DND-41 (cell line): ENCODE measurements at regions not wholly inside any gene's neighbourhood (a gene's known extent, or its start where the extent isn't known, plus 50 kb on each side); places are given as distances from the start of the nearest gene placed in this dataset.

Source experiments
- ATAC-seq: fragments of 200-7000 bp; cut with Tn5 transposase; 3 replicates; pipeline ENCODE4 v1.9.1; 2021; ENCODE audit warnings: low read depth; ENCODE audit not compliant: insufficient read depth
- DNase-seq: peaks from one replicate; pipeline ENCODE4 v3.0.0-alpha.2; 2020
- H2AFZ ChIP-seq: 2 replicates; pipeline ENCODE4 v1.6.0; 2012; ENCODE audit warnings: low read depth, low read length
- H3K27ac ChIP-seq: 2 replicates; pipeline ENCODE4 v1.5.1; 2012; ENCODE audit warnings: low read length, inconsistent platforms
- H3K27me3 ChIP-seq: fragments of 200-600 bp; sonication (generic); 2 replicates; pipeline ENCODE4 v1.6.0; 2012; ENCODE audit warnings: low read length, mild to moderate bottlenecking, inconsistent platforms; ENCODE audit not compliant: insufficient read depth, poor library complexity
- H3K36me3 ChIP-seq: 2 replicates; pipeline ENCODE4 v1.5.1; 2012; ENCODE audit warnings: low read length, inconsistent platforms; ENCODE audit not compliant: insufficient read depth
- H3K4me1 ChIP-seq: 2 replicates; pipeline ENCODE4 v1.5.1; 2012; ENCODE audit warnings: mild to moderate bottlenecking, low read length; ENCODE audit not compliant: insufficient read depth
- H3K4me2 ChIP-seq: 2 replicates; pipeline ENCODE4 v1.6.0; 2012; ENCODE audit warnings: mild to moderate bottlenecking, moderate library complexity, low read length, inconsistent platforms; ENCODE audit not compliant: insufficient read depth
- H3K4me3 ChIP-seq, 2 experiments: fragments of 200-600 bp in 1 of 2; shearing (Covaris generic) in 1 of 2; 2 replicates each; pipeline ENCODE4 v1.5.1; 2012 to 2016; ENCODE audit warnings: inconsistent platforms in 2 of 2, low read length in 2 of 2, mild to moderate bottlenecking in 2 of 2, low read depth in 1 of 2, moderate library complexity in 1 of 2
- H3K79me2 ChIP-seq: 2 replicates; pipeline ENCODE4 v1.6.0; 2012; ENCODE audit warnings: low read length, inconsistent platforms; ENCODE audit not compliant: insufficient read depth
- H3K9ac ChIP-seq: 2 replicates; pipeline ENCODE4 v1.6.0; 2012; ENCODE audit warnings: low read depth, mild to moderate bottlenecking, inconsistent platforms, low read length, moderate library complexity
- H3K9me3 ChIP-seq: 2 replicates; pipeline ENCODE4 v1.5.1; 2012; ENCODE audit warnings: low read length, moderate library complexity, mild to moderate bottlenecking, inconsistent platforms; ENCODE audit not compliant: insufficient read depth, severe bottlenecking
- H4K20me1 ChIP-seq: 2 replicates; pipeline ENCODE4 v1.6.0; 2012; ENCODE audit warnings: low read length; ENCODE audit not compliant: insufficient read depth
- EZH2 ChIP-seq: IDR thresholded peaks from 3 replicates; pipeline ENCODE4 v1.6.1; 2012; ENCODE audit warnings: borderline replicate concordance, low read depth, mild to moderate bottlenecking, moderate library complexity, low read length, inconsistent platforms; ENCODE audit not compliant: severe bottlenecking
- TF ChIP-seq, protein P1 (sequence below): IDR thresholded peaks from 2 replicates; pipeline ENCODE4 v1.5.1; 2012; ENCODE audit warnings: borderline replicate concordance, low read length, moderate library complexity, mild to moderate bottlenecking; ENCODE audit not compliant: poor library complexity, severe bottlenecking; ENCODE audit errors: extremely low read depth

DNA sequence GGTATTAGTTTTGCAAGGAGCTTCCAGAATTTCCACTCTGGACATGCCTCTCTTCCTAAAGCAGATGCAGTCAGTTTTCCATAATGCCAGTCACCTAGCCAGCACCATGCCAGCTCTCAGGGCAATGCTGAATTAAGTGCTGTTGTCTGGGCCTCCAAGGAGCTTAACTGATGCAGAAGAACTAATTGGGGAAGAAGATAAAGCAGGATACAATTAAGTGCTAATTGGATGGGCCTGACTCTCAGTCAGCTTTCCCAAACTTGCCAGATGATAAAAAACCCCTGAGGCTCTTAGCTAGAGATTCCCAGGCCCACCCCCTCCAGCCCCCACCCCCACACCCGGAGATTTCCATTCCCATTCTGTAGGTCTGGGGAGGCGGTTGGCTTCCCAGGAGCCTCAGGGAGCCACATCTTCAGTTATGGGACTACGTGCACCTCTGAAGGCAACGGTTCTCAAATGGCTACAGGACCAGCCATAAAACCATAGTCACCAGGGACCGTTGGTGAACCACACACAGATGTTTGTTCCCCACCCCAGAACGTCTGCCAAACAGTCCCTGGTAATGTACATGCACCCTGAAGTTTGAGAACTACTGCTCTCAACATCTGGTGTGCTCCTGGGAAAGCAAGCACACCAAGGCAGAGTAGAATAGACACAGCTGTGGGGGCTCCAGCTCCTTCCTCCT lies 499.1 kb upstream of the CDH5 start:
- H3K9me3 ChIP-seq = peaks cover 11% of the 10 kb centered on the region
- no peaks in the 10 kb centered on the region for H4K20me1 ChIP-seq
- no peaks in the 10 kb centered on the region for H3K36me3 ChIP-seq
- H3K4me3 ChIP-seq = no peak overlapping the region
- TF ChIP-seq, protein P1, sequence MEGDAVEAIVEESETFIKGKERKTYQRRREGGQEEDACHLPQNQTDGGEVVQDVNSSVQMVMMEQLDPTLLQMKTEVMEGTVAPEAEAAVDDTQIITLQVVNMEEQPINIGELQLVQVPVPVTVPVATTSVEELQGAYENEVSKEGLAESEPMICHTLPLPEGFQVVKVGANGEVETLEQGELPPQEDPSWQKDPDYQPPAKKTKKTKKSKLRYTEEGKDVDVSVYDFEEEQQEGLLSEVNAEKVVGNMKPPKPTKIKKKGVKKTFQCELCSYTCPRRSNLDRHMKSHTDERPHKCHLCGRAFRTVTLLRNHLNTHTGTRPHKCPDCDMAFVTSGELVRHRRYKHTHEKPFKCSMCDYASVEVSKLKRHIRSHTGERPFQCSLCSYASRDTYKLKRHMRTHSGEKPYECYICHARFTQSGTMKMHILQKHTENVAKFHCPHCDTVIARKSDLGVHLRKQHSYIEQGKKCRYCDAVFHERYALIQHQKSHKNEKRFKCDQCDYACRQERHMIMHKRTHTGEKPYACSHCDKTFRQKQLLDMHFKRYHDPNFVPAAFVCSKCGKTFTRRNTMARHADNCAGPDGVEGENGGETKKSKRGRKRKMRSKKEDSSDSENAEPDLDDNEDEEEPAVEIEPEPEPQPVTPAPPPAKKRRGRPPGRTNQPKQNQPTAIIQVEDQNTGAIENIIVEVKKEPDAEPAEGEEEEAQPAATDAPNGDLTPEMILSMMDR = no peak
- no peak for TF ChIP-seq EZH2
- no peak overlapping the region for H3K4me2 ChIP-seq
- no peaks in the 10 kb centered on the region for H3K4me1 ChIP-seq
- H3K27ac ChIP-seq = no peak overlapping the region
- DNase-seq (no peak), ATAC-seq (no peak)
- H3K79me2 ChIP-seq = no peaks in the 10 kb centered on the region
- H3K27me3 ChIP-seq = no peaks in the 10 kb centered on the region
- H3K9ac ChIP-seq = no peak overlapping the region
- no peak overlapping the region for H2AFZ ChIP-seq

DNA sequence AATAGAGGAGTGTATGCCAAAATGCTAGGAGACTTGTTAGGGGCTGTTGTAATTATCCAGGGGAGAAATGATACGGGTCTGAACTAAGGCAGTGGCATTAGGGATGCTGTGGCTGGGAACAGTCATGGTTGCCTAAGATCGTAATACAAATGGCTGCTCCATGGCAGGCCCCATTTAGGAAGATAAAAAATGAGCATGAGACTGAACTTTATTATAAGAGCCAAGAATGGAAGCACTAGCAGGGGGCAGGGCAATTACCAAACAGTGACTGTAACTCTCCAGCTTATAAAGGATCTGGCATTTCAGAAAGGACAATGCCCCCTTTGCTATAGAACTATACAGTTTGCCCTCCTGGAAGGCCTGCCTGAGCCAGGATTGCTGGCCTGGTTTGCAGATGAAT lies 503.3 kb upstream of the CDH5 start:
- DNase-seq (no peak), ATAC-seq (no peak)
- no peaks in the 10 kb centered on the region for H3K27me3 ChIP-seq
- no peak overlapping the region for H3K4me3 ChIP-seq
- H3K4me1 ChIP-seq = no peaks in the 10 kb centered on the region
- no peak overlapping the region for H3K4me2 ChIP-seq
- no peak overlapping the region for H2AFZ ChIP-seq
- H4K20me1 ChIP-seq = no peaks in the 10 kb centered on the region
- no peak overlapping the region for H3K9ac ChIP-seq
- H3K27ac ChIP-seq = no peak overlapping the region
- peaks cover 11% of the 10 kb centered on the region for H3K9me3 ChIP-seq
- no peaks in the 10 kb centered on the region for H3K79me2 ChIP-seq
- H3K36me3 ChIP-seq = no peaks in the 10 kb centered on the region
- TF ChIP-seq, protein P1 = no peak
- no peak for TF ChIP-seq EZH2

DNA sequence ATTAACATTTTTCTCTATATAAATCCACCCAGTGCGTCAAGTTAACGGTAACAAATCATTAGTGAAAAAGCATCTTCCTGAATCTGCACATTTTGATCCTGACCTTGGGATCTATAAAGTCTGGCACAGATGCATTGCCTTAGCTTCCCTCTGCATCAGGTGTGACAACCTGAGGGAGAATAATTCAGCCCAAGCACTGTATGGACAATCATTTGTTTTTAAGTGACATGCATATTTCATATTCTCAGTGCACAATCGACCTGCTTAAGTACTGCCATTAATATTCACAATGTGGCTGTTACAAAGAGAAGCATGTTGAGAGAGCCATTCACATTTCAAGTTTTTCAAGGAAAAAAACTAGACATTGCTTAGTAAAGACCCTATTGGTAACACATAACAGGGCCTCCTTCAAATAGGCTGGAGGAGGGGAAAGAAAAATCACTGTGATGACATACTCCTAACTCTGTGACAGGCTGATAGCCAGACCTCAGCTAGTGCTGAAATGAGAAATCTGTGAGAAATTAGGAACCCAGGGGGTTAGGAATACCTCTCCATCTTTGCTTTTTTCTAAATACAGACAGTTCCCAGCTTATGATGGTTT lies 505.3 kb upstream of the CDH5 start:
- no peak overlapping the region for H3K4me3 ChIP-seq
- no peaks in the 10 kb centered on the region for H3K4me1 ChIP-seq
- DNase-seq (no peak), ATAC-seq (no peak)
- H3K9ac ChIP-seq = no peak overlapping the region
- H3K9me3 ChIP-seq = peaks cover 11% of the 10 kb centered on the region
- no peak overlapping the region for H3K27ac ChIP-seq
- H4K20me1 ChIP-seq = no peaks in the 10 kb centered on the region
- H3K79me2 ChIP-seq = no peaks in the 10 kb centered on the region
- H3K27me3 ChIP-seq = no peaks in the 10 kb centered on the region
- H3K36me3 ChIP-seq = no peaks in the 10 kb centered on the region
- H2AFZ ChIP-seq = no peak overlapping the region
- no peak for TF ChIP-seq EZH2
- TF ChIP-seq, protein P1 = no peak
- H3K4me2 ChIP-seq = no peak overlapping the region
